ENCODE measurements at regions not wholly inside any gene's neighbourhood (a gene's known extent, or its start where the extent isn't known, plus 50 kb on each side); places are given as distances from the start of the nearest gene placed in this dataset.
A peak's percentile ranks its signal among the peaks of the same experiment; 100 is the strongest.

DNA sequence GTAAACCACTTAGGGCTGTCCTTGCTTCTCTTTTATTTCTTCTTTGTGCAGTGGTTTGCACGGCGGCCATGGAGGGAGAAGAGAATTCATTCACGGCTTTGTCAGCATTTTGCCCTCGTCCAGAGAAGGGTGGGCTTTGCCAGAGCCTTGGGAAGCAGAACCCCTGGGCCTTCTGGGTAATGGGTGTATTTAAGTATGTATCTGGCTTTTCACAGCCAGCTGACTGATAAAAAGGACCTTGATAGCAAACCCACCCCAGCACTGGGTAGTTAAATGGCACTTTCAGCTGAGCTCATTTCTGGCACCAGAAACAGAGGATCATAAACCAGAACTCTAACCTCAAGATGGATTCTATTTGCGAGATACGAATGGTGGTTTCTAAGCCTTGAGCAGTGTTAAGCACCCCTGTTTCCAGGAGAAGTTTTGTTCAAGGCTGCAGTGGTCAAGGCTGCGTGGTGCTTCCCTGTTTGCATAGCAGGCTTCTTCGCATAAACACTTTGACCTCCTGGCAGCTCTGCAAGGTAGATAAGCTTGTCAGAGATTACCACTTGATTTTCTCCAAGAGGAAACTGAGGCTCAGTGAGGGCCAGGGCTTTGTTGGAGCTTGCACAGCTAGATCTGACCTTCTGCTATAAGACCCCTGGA, 441.6 kb upstream of the KLF4 start:
- H3K4me3 ChIP-seq (ENCODE audit: low read depth, low read length) = no peak overlapping the region
- DNase-seq (ENCODE audit: low read depth) = no peak
- TF ChIP-seq, protein P1, sequence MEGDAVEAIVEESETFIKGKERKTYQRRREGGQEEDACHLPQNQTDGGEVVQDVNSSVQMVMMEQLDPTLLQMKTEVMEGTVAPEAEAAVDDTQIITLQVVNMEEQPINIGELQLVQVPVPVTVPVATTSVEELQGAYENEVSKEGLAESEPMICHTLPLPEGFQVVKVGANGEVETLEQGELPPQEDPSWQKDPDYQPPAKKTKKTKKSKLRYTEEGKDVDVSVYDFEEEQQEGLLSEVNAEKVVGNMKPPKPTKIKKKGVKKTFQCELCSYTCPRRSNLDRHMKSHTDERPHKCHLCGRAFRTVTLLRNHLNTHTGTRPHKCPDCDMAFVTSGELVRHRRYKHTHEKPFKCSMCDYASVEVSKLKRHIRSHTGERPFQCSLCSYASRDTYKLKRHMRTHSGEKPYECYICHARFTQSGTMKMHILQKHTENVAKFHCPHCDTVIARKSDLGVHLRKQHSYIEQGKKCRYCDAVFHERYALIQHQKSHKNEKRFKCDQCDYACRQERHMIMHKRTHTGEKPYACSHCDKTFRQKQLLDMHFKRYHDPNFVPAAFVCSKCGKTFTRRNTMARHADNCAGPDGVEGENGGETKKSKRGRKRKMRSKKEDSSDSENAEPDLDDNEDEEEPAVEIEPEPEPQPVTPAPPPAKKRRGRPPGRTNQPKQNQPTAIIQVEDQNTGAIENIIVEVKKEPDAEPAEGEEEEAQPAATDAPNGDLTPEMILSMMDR (IDR thresholded peaks at IDR 0.05; ENCODE audit: low read depth, low read length, missing control alignments) = no peak
- in situ Hi-C loops (cut with HindIII; ENCODE audit: low sequenced_read_pairs) = no loop called here

GRCh38 chr9:107929443-107929842, 439.9 kb upstream of the KLF4 start:
- TF ChIP-seq, protein P1 (IDR thresholded peaks at IDR 0.05; ENCODE audit: low read depth, low read length, missing control alignments) = no peak
- DNase-seq (ENCODE audit: low read depth) = peak; percentile 13
- in situ Hi-C loops (cut with HindIII; ENCODE audit: low sequenced_read_pairs) = no loop called here
- H3K4me3 ChIP-seq (ENCODE audit: low read depth, low read length) = no peak overlapping the region

DNA sequence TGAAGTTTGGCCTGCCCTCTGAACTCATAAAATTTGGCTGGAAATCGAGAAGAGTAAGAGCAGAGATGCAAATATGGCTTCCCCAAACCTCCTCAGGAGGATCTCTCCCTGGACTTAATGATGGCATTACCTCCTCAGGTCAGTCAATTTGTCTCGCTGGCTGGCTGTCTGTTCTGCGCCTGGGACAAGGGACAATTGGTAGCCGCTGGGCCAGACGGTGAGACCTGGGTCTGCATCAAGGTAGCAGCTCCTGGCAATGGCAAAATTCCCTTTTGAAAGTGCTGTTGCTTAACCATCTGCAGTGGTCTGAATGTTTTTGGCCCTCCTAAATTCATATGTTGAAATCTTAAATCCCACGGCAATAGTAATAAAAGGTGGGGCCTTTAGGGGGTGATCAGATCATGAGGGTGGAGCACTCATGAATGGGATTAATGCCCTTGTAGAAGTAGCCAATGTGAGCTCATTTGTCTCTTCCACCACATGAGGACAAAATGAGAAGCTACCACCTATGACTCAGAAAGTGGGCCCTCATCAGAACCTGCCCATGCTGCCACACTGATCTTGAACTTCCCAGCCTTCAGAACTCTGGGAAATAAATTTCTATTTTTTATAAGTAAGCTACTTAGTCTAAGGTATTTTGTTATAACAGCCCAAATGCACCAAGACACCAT, 439.3 kb upstream of the KLF4 start:
- in situ Hi-C loops (cut with HindIII; ENCODE audit: low sequenced_read_pairs) = no loop called here
- TF ChIP-seq, protein P1 (IDR thresholded peaks at IDR 0.05; ENCODE audit: low read depth, low read length, missing control alignments) = no peak
- no peak for DNase-seq (ENCODE audit: low read depth)
- no peak overlapping the region for H3K4me3 ChIP-seq (ENCODE audit: low read depth, low read length)

DNA sequence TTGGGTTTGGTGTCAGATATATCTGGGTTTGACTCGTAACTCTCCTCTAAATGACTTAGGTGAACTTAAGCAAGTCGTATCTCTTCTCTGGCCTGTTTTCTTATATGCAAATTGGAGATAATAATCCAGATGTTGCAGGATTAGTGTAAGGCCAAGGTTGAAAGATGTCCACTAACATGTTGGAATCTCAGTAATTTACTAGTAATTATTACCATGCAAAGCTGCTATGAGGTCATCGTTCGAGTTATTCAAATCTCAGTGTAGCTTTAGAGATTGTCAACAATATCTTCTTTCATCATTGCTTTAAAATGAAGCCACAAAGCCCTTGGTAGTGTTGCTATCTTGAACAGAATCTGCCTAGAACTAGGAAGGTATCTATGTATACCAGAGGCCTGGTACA, 437.7 kb upstream of the KLF4 start:
- TF ChIP-seq, protein P1 (IDR thresholded peaks at IDR 0.05; ENCODE audit: low read depth, low read length, missing control alignments) = no peak
- no peak overlapping the region for H3K4me3 ChIP-seq (ENCODE audit: low read depth, low read length)
- in situ Hi-C loops (cut with HindIII; ENCODE audit: low sequenced_read_pairs) = no loop called here
- no peak for DNase-seq (ENCODE audit: low read depth)

DNA sequence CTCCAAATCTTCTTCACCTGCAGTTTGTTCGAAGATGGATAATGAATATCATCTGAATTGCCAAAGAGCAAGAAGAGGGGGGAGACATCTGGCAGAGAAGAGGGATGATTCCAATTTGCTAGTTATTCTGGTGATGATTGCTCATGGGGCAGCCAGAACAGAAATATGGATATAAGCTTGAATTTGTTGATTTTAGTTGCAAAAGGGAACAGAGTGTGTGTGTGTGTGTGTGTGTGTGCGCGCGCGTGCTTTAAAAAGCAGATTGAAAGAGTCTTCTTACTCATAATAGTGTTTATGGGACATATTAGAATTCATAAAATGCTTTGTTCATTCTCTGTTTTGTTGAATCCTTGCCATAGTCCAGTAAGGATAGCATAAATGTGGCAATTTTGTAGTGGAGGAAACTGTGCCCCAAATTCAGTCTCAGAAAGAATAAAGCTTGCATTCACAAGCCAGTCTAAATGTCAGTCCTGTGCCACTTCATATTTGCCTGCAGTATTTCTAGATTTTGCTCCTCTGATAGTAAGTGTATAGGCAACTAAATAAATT, 436.3 kb upstream of the KLF4 start:
- TF ChIP-seq, protein P1 (IDR thresholded peaks at IDR 0.05; ENCODE audit: low read depth, low read length, missing control alignments) = no peak
- no peak overlapping the region for H3K4me3 ChIP-seq (ENCODE audit: low read depth, low read length)
- in situ Hi-C loops (cut with HindIII; ENCODE audit: low sequenced_read_pairs) = no loop called here
- DNase-seq (ENCODE audit: low read depth) = no peak

DNA sequence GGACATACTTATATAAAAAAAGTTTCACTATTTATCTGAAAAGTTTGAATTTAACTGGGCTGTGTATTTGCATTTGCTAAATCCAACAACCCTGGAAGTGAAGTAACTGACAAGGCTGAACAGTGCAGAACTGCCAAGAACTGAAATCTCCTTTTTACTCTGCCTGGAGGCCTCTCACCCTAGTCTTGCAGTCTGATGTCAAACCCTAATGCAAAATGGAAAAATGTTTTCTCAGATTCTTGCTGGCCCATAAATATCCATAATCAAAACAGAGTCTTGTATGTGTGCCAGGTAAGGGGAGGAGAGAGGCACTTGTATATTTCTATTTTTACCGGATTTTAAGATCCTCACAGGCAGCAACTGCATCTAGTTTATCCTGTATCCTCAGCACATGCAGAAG, 432.7 kb upstream of the KLF4 start:
- in situ Hi-C loops (cut with HindIII; ENCODE audit: low sequenced_read_pairs) = no loop called here
- TF ChIP-seq, protein P1 (IDR thresholded peaks at IDR 0.05; ENCODE audit: low read depth, low read length, missing control alignments) = no peak
- DNase-seq (ENCODE audit: low read depth) = no peak
- H3K4me3 ChIP-seq (ENCODE audit: low read depth, low read length) = no peak overlapping the region

Measured in astrocyte of the cerebellum (primary cell).